ENCODE measurements at regions not wholly inside any gene's neighbourhood (a gene's known extent, or its start where the extent isn't known, plus 50 kb on each side); places are given as distances from the start of the nearest gene placed in this dataset.

DNA sequence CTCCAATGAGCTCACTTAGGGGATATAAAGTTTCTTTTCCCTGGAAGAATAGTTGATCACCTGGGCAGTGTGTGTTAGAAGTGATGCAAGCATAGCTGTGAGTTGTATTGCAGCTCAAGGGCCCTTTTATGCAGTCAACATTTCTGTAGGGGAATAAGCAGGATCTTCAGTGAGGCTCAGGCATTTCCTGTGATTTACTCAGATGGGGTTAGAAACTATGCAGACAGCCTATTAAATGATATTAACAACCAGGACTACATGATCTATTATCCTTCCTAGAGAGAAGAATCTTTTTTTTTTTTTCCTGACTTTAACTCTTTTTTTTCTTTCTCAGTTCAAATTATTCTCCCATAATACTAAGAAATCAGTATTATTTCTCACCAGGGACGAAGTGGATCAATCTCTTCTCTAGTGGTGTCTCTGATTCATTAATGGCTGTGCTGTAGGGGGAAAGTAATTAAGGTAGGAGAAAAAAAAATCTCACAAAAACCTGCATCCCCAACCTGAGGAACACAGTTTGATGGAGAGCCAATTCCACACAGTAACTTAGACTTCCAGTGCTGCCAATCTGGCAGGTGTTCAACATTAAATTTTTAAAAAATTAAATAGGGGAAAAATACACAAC, 126.4 kb upstream of the SLC10A2 start:
- no peak for TF ChIP-seq POLR2A (IDR thresholded peaks at IDR 0.05; ENCODE audit: low read depth, low read length)
- no peak for TF ChIP-seq POLR2AphosphoS5 (IDR thresholded peaks at IDR 0.05; ENCODE audit: low read depth, low read length)
- no peak for TF ChIP-seq TAF1 (IDR thresholded peaks at IDR 0.05; ENCODE audit: borderline replicate concordance, low read depth, low read length)
- FAIRE-seq, result no peak
- no peak for DNase-seq (ENCODE audit: insufficient read length)

DNA sequence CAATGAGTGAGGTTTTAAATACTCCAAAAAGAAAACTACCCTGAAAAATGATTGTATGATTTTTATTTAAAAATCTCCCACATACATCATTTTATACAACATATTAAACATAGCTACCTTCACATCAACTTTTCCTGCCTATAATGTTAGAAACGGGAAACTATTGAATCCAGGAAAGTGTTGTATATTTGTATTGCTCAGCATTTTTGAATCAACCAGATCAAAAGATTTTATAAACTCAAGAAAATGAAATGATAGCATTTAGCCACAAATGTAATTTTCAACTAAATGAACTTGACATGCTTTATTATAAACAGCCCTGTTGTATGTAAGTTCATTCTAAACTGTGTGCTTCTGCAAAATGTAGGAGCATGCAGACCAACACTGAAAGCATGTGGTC, 124.6 kb upstream of the SLC10A2 start:
- no peak for TF ChIP-seq TAF1 (IDR thresholded peaks at IDR 0.05; ENCODE audit: borderline replicate concordance, low read depth, low read length)
- no peak for TF ChIP-seq POLR2A (IDR thresholded peaks at IDR 0.05; ENCODE audit: low read depth, low read length)
- no peak for TF ChIP-seq POLR2AphosphoS5 (IDR thresholded peaks at IDR 0.05; ENCODE audit: low read depth, low read length)
- no peak for FAIRE-seq
- no peak for DNase-seq (ENCODE audit: insufficient read length)

DNA sequence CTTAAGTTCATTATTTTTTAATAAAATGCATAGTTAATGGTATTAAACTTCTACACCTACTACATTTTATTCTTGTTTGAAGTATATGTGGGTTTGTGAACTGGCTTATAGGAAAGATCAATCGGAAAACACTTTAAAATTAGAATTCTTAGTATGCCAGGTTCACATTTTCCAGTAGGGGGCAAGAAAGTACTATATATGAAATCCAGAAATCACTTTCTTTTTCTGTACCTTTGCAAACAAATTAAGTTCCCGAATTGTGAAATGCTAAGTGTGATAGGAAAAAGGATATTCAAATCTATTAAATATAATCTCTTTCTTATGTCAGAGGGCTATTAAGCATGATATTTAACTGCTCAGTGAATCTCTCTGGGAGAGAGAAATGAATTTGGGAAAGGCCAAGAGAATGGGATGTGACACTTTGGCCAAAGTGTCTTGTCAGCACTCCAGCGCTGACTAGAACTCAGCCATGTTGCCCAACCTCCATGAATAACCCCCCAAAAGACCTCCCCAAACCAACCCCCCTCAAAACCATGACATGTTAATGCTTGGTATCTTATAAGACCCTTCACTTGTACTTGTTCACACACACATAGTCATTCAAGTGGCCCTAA, 122.6 kb upstream of the SLC10A2 start:
- TF ChIP-seq TAF1 (IDR thresholded peaks at IDR 0.05; ENCODE audit: borderline replicate concordance, low read depth, low read length), result no peak
- no peak for TF ChIP-seq POLR2AphosphoS5 (IDR thresholded peaks at IDR 0.05; ENCODE audit: low read depth, low read length)
- TF ChIP-seq POLR2A (IDR thresholded peaks at IDR 0.05; ENCODE audit: low read depth, low read length), result no peak
- FAIRE-seq, result peak; percentile 63
- no peak for DNase-seq (ENCODE audit: insufficient read length)

DNA sequence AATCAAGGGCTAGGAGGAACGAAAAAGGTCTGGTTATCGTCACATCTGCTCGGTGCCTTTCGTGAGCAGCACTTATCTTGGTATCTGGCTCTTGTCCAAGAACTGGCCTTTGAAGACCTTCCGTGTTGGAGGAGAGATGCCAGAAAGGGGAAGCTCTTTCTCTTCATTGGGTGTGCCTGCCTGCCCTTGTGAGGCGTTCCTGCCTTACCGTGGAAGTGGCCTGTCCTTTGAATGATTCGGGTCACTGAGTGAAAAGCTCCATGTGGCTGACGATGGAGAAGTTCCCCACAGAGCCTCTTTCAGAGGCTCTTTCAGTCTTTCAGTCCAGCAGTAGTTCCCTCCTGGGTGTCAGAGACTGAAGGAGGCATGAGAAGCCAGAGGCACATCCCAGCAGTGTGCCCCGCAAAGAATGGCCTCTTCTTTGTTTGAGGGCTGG, 121.5 kb upstream of the SLC10A2 start:
- no peak for TF ChIP-seq TAF1 (IDR thresholded peaks at IDR 0.05; ENCODE audit: borderline replicate concordance, low read depth, low read length)
- no peak for TF ChIP-seq POLR2AphosphoS5 (IDR thresholded peaks at IDR 0.05; ENCODE audit: low read depth, low read length)
- TF ChIP-seq POLR2A (IDR thresholded peaks at IDR 0.05; ENCODE audit: low read depth, low read length), result no peak
- FAIRE-seq (no peak), DNase-seq (ENCODE audit: insufficient read length) (no peak)

DNA sequence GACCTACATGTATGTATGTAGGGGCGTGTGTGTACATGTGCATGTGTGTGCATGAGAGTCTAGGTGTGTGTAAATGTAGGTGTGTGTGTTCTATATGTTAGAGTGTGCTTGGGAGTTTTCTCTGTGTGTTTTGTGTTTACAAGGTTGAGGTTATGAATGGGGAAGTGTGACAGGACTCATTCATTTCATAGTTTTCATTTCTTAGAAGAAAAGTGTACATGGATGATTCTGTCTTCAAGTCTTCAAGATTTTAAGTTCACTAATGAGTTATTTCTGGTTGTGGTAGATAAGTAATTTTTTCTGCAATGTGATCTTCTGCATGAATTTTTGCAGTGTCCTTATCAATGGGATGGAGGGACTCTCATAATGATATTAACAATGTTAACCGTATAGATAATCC, 118.2 kb upstream of the SLC10A2 start:
- FAIRE-seq (peak; percentile 27), DNase-seq (ENCODE audit: insufficient read length) (no peak)
- TF ChIP-seq TAF1 (IDR thresholded peaks at IDR 0.05; ENCODE audit: borderline replicate concordance, low read depth, low read length) (no peak), POLR2AphosphoS5 (IDR thresholded peaks at IDR 0.05; ENCODE audit: low read depth, low read length) (no peak), POLR2A (IDR thresholded peaks at IDR 0.05; ENCODE audit: low read depth, low read length) (no peak)

DNA sequence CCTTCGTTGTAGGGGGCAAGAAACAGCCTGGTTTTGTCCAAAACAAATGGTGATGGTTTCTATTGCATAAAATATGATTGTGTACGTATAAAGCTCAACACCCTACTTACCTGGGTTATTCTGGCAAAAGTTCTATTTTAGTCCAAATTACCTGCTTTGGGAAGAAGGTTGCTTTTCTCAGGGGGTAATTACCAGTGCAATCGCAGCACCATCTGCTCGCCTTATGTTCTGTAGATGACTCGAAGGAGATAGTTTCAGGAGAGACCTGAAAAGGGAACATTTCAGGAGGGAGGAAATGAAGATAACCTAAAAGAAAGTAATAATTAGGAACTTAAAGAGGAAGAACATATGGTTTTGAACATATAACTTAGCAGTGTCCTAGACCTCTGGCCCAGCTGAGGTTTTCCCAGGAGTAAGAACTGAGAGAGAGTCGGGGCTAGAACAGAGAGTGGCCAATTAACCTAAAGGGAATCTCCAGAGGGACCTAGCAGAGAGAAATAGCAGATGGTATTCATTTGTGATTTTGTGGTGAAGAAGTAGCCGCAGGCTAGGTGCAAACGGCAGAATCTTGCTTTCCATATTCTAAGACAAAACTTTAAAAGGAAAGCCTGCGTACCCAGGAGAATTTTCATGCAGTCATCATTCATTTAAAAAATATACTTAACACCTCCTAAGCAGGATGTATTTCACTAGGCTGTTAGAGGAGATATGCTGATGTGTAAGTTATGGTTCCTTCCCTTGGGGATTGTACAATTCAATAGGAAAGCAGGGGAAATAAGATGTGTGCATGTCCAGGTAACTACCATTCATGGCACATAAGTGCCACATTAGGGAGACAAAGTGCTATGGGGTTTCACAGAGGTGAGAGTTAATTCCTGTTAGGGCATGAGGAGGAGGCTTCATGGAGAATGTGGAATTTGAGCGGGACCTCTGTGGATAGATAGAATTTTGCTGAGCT, 113.0 kb upstream of the SLC10A2 start:
- FAIRE-seq, result no peak
- no peak for TF ChIP-seq POLR2A (IDR thresholded peaks at IDR 0.05; ENCODE audit: low read depth, low read length)
- no peak for TF ChIP-seq POLR2AphosphoS5 (IDR thresholded peaks at IDR 0.05; ENCODE audit: low read depth, low read length)
- no peak for TF ChIP-seq TAF1 (IDR thresholded peaks at IDR 0.05; ENCODE audit: borderline replicate concordance, low read depth, low read length)
- DNase-seq (ENCODE audit: insufficient read length), result no peak

DNA sequence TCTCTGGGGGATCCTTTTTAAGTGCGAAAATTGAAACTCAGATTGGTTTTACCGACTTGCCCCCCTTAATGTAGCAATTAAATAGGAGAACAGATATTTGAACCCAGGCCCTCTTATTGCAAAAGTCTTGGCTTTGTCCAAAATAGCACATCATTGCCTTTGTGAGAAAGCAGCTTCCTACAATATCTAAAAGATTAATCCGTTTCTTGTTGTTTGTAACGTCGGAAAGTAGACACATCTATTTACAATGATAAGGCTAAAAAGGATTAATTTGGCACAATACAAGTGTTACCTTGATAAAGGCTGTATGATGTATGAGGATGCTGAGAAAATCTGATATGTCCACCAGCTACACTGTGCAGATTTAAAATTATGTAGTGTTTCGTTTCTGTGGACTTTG, 108.7 kb upstream of the SLC10A2 start:
- FAIRE-seq (no peak), DNase-seq (ENCODE audit: insufficient read length) (no peak)
- TF ChIP-seq POLR2AphosphoS5 (IDR thresholded peaks at IDR 0.05; ENCODE audit: low read depth, low read length) (no peak), POLR2A (IDR thresholded peaks at IDR 0.05; ENCODE audit: low read depth, low read length) (no peak), TAF1 (IDR thresholded peaks at IDR 0.05; ENCODE audit: borderline replicate concordance, low read depth, low read length) (no peak)

DNA sequence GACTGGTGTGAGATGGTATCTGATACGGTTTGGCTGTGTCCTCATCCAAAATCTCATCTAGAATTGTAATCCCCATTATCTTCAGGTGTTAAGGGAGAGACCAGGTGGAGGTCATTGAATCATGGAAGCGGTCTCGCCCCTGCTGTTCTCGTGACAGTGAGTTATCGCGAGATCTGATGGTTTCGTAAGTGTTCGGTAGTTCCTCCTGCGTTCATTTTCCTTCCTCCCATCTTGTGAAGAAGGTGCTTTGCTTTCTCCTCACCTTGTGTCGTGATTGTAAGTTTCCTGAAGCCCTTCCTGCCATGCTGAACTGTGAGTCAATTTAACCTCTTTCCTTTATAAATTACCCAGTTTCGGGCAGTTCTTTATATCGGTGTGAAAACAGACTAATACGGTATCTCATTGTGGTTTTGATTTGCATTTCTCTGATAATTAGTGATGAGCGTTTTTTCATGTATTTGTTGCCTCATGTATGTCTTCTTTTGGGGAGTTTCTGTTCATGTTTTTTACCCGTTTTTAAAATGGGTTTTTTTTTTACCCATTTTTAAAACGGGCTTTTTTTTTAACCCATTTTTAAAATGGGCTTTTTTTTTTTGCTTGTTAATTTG, 102.8 kb upstream of the SLC10A2 start:
- no peak for DNase-seq (ENCODE audit: insufficient read length)
- FAIRE-seq, result no peak
- TF ChIP-seq POLR2A (IDR thresholded peaks at IDR 0.05; ENCODE audit: low read depth, low read length) (no peak), POLR2AphosphoS5 (IDR thresholded peaks at IDR 0.05; ENCODE audit: low read depth, low read length) (no peak), TAF1 (IDR thresholded peaks at IDR 0.05; ENCODE audit: borderline replicate concordance, low read depth, low read length) (no peak)

DNA sequence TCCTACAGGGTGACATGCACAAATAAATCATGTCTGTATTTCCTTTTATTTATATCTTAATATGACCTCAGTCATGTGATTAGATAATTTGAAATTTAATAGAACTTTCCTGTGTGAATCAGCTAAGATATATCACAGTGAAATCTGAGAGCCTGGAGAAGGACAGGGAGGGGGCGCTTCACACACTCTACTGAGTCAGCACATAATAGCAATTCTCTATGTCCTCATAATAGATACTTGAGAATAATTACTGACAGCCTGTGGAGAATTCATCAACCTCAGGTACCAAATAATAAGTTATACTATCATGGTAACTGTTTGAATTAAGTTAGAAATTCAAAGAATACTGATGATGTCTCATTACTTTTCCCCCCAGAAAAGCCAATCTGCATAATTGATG, 98.0 kb upstream of the SLC10A2 start:
- FAIRE-seq, result no peak
- TF ChIP-seq POLR2A (IDR thresholded peaks at IDR 0.05; ENCODE audit: low read depth, low read length) (no peak), POLR2AphosphoS5 (IDR thresholded peaks at IDR 0.05; ENCODE audit: low read depth, low read length) (no peak), TAF1 (IDR thresholded peaks at IDR 0.05; ENCODE audit: borderline replicate concordance, low read depth, low read length) (no peak)
- no peak for DNase-seq (ENCODE audit: insufficient read length)

DNA sequence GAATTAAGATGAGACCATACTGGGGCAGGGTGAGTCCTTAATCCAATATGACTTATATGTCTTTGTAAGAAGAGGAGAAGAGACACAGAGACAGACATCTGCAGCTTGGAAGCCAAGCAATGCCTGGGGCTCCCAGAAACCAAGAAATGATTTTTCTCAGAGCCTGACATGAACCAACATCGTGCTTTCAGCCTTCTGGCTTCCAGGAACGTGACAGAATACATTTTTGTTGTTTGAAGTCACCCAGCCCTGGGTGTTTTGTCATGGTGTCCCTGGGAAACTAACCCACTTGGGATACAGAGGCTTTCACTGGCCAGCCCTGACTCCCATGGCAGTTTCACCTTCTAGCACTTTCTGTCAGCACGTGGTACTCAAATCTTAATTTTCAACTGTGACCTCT, 95.3 kb upstream of the SLC10A2 start:
- no peak for FAIRE-seq
- TF ChIP-seq POLR2A (IDR thresholded peaks at IDR 0.05; ENCODE audit: low read depth, low read length) (no peak), TAF1 (IDR thresholded peaks at IDR 0.05; ENCODE audit: borderline replicate concordance, low read depth, low read length) (no peak), POLR2AphosphoS5 (IDR thresholded peaks at IDR 0.05; ENCODE audit: low read depth, low read length) (no peak)

More for the DNA sequence above, 95.3 kb upstream of the SLC10A2 start:
- no peak for DNase-seq (ENCODE audit: insufficient read length)

Measured in GM12892 (cell line).